ENCODE measurements at regions not wholly inside any gene's neighbourhood (a gene's known extent, or its start where the extent isn't known, plus 50 kb on each side); places are given as distances from the start of the nearest gene placed in this dataset.

DNA sequence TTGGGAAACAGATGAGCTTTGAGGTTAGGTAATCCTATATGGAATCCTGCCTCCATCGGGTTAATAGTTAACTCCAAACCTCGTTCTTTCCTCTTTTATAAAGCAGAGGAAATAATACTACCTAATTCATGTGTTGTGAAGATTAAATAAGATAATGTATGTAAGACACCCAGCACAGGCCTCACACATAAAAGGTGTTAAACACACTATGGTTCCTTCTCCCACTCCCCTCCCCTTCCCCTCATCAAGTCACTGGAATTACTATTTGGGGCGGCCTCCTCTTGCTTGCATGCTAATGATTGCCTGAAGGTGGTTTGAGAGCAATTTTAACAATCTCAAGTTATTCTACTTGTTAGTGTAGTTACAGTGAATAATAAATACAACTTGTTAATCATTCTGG, 404.4 kb upstream of the RASGEF1B start:
- 35 to 58% (median 49%) methylated on average over 3 of the region's 3 CpGs for WGBS, 3 donors
- peaks cover 0 to 6% (median 0%) of the 10 kb centered on the region in 3 donors for H3K36me3 ChIP-seq (ENCODE audit: control insufficient read depth in 3 of 3, insufficient read depth in 2 of 3, low read depth in 1 of 3, low read length in 3 of 3)
- H3K4me1 ChIP-seq (ENCODE audit: control insufficient read depth in 3 of 3, insufficient read depth in 2 of 3, low read depth in 1 of 3, low read length in 2 of 3): peaks cover 0 to 15% (median 0%) of the 10 kb centered on the region in 3 donors
- DNase-seq (peak in 1 of 2 donors; percentile 67), FAIRE-seq (no peak)
- peak overlapping the region in 1 of 3 donors; percentile 13 for H3K27ac ChIP-seq (ENCODE audit: low read depth in 1 of 3, low read length in 2 of 3)
- H3K4me3 ChIP-seq (ENCODE audit: low read depth in 1 of 3, low read length in 3 of 3): no peak overlapping the region
- no peaks in the 10 kb centered on the region for H3K27me3 ChIP-seq (ENCODE audit: control insufficient read depth in 3 of 3, insufficient read depth in 3 of 3, low read length in 3 of 3)
- H3K9me3 ChIP-seq (ENCODE audit: control insufficient read depth in 2 of 2, insufficient read depth in 1 of 2, low read depth in 1 of 2, low read length in 1 of 2): peaks cover 1 to 7% of the 10 kb centered on the region in 2 donors

DNA sequence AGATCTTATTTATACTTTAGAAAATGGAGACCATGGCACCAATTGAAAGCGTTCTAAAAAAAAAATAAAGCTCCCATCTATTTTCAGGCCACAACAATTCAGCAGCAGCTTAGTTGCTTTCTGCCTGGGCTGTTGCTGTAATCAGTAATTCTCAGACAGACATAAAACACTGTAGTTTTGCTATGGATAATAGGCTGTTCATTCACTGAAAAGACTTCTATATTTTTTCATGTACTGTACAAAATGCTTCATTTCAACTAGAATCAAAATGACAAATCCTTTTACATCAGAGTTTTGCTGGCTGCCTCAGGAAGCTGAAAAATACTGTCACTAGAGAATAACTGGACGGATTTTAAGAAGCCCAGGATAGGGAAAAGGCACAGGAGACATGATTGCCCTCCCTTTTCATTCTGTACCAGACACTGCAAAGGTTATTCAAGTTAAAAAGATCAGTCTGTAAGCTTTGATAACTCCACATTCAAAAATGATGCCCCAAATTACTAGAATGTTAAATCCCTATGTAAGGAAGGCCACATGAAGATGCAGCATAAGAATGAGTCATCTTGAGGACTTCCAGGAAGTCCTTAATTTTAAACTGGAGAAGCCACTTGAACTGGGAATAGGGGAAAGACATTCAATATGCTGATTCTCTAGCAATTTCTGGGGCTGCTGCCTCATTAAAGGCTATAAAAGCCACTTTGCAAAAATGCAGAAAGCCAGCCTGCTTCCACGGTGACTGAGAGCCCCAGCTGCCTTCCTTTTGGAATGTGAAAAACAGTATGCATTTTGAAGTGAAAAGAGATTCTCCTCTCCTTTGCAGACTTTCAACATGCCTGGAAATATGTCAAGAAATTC, 403.2 kb upstream of the RASGEF1B start:
- FAIRE-seq (no peak), DNase-seq (no peak)
- no peak overlapping the region for H3K4me3 ChIP-seq (ENCODE audit: low read depth in 1 of 3, low read length in 3 of 3)
- H3K9me3 ChIP-seq (ENCODE audit: control insufficient read depth in 2 of 2, insufficient read depth in 1 of 2, low read depth in 1 of 2, low read length in 1 of 2): peaks cover 1 to 19% of the 10 kb centered on the region in 2 donors
- no peak overlapping the region for H3K27ac ChIP-seq (ENCODE audit: low read depth in 1 of 3, low read length in 2 of 3)
- no peaks in the 10 kb centered on the region for H3K27me3 ChIP-seq (ENCODE audit: control insufficient read depth in 3 of 3, insufficient read depth in 3 of 3, low read length in 3 of 3)
- H3K4me1 ChIP-seq (ENCODE audit: control insufficient read depth in 3 of 3, insufficient read depth in 2 of 3, low read depth in 1 of 3, low read length in 2 of 3): peaks cover 0 to 15% (median 0%) of the 10 kb centered on the region in 3 donors
- WGBS, 3 donors: 71 to 88% (median 71%) methylated on average over 3 of the region's 3 CpGs
- H3K36me3 ChIP-seq (ENCODE audit: control insufficient read depth in 3 of 3, insufficient read depth in 2 of 3, low read depth in 1 of 3, low read length in 3 of 3): peaks cover 0 to 9% (median 0%) of the 10 kb centered on the region in 3 donors

- Histone ChIP-seq H3K4me1 (ENCODE audit: control insufficient read depth in 3 of 3, insufficient read depth in 2 of 3, low read depth in 1 of 3, low read length in 2 of 3) (peaks cover 0 to 4% (median 0%) of the 10 kb centered on the region in 3 donors), H3K27ac (ENCODE audit: low read depth in 1 of 3, low read length in 2 of 3) (no peak overlapping the region), H3K4me3 (ENCODE audit: low read depth in 1 of 3, low read length in 3 of 3) (no peak overlapping the region), H3K27me3 (ENCODE audit: control insufficient read depth in 3 of 3, insufficient read depth in 3 of 3, low read length in 3 of 3) (no peaks in the 10 kb centered on the region), H3K36me3 (ENCODE audit: control insufficient read depth in 3 of 3, insufficient read depth in 2 of 3, low read depth in 1 of 3, low read length in 3 of 3) (peaks cover 0 to 9% (median 0%) of the 10 kb centered on the region in 3 donors), H3K9me3 (ENCODE audit: control insufficient read depth in 2 of 2, insufficient read depth in 1 of 2, low read depth in 1 of 2, low read length in 1 of 2) (peaks cover 1 to 19% of the 10 kb centered on the region in 2 donors)
- FAIRE-seq: no peak
- 85 to 90% (median 90%) methylated on average over 3 to 5 of the region's 5 CpGs for WGBS, 3 donors
- no peak for DNase-seq
Observed at GRCh38 chr4:81870275-81870674, 398.6 kb upstream of the RASGEF1B start.

- DNase-seq: no peak
- no peaks in the 10 kb centered on the region for H3K27me3 ChIP-seq (ENCODE audit: control insufficient read depth in 3 of 3, insufficient read depth in 3 of 3, low read length in 3 of 3)
- H3K4me3 ChIP-seq (ENCODE audit: low read depth in 1 of 3, low read length in 3 of 3): no peak overlapping the region
- H3K27ac ChIP-seq (ENCODE audit: low read depth in 1 of 3, low read length in 2 of 3): no peak overlapping the region
- FAIRE-seq: no peak
- H3K36me3 ChIP-seq (ENCODE audit: control insufficient read depth in 3 of 3, insufficient read depth in 2 of 3, low read depth in 1 of 3, low read length in 3 of 3): no peaks in the 10 kb centered on the region
- no peaks in the 10 kb centered on the region for H3K4me1 ChIP-seq (ENCODE audit: control insufficient read depth in 3 of 3, insufficient read depth in 2 of 3, low read depth in 1 of 3, low read length in 2 of 3)
- peaks cover 0 to 8% of the 10 kb centered on the region in 2 donors for H3K9me3 ChIP-seq (ENCODE audit: control insufficient read depth in 2 of 2, insufficient read depth in 1 of 2, low read depth in 1 of 2, low read length in 1 of 2)
Observed at GRCh38 chr4:81860111-81860510, 388.4 kb upstream of the RASGEF1B start.

- Histone ChIP-seq H3K9me3 (ENCODE audit: control insufficient read depth in 2 of 2, insufficient read depth in 1 of 2, low read depth in 1 of 2, low read length in 1 of 2) (peaks cover 0 to 23% of the 10 kb centered on the region in 2 donors), H3K27me3 (ENCODE audit: control insufficient read depth in 3 of 3, insufficient read depth in 3 of 3, low read length in 3 of 3) (no peaks in the 10 kb centered on the region), H3K4me3 (ENCODE audit: low read depth in 1 of 3, low read length in 3 of 3) (no peak overlapping the region), H3K36me3 (ENCODE audit: control insufficient read depth in 3 of 3, insufficient read depth in 2 of 3, low read depth in 1 of 3, low read length in 3 of 3) (peaks cover 0 to 2% (median 0%) of the 10 kb centered on the region in 3 donors), H3K27ac (ENCODE audit: low read depth in 1 of 3, low read length in 2 of 3) (no peak overlapping the region), H3K4me1 (ENCODE audit: control insufficient read depth in 3 of 3, insufficient read depth in 2 of 3, low read depth in 1 of 3, low read length in 2 of 3) (no peaks in the 10 kb centered on the region)
- WGBS, 3 donors: 92 to 97% (median 94%) methylated on average over 1 of the region's 1 CpG
- DNase-seq (no peak), FAIRE-seq (no peak)
Observed at GRCh38 chr4:81854406-81854805, 382.7 kb upstream of the RASGEF1B start.

DNA sequence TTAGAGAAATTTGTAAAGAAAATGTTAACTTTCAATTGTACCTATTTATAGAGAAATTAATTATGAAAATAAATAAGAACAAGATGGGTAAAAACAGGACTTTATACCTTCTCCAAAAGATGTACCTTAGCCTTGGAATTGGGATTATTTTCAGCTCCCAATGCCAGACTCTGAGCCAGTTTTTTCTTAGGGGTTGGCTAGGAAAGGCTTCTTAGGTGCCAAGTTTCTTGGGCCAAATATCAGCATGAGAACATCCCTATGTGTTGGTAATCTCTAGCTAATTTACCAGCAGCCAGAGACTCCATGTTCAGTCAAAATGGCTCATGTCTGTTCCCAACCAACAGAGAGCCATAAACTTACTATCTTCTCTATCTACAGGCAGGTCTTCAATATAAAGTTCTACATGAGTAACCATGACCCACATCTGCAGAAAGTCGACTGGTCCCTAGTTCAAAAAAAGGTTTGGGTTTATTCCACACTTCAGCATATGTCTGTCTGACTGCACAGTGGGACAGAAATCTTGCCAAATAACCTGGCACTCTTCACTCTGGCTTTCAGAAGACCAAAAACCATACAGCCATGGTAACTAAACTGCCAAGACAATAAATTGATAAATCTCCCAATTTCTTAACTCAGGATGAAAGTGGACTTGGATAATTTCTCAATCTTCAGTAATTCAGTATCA, 380.5 kb upstream of the RASGEF1B start:
- H3K4me3 ChIP-seq (ENCODE audit: low read depth in 1 of 3, low read length in 3 of 3): no peak overlapping the region
- H3K27ac ChIP-seq (ENCODE audit: low read depth in 1 of 3, low read length in 2 of 3): no peak overlapping the region
- FAIRE-seq: no peak
- H3K27me3 ChIP-seq (ENCODE audit: control insufficient read depth in 3 of 3, insufficient read depth in 3 of 3, low read length in 3 of 3): no peaks in the 10 kb centered on the region
- DNase-seq: no peak
- 76 to 86% (median 77%) methylated on average over 1 of the region's 1 CpG for WGBS, 3 donors
- peaks cover 0 to 26% of the 10 kb centered on the region in 2 donors for H3K9me3 ChIP-seq (ENCODE audit: control insufficient read depth in 2 of 2, insufficient read depth in 1 of 2, low read depth in 1 of 2, low read length in 1 of 2)
- H3K36me3 ChIP-seq (ENCODE audit: control insufficient read depth in 3 of 3, insufficient read depth in 2 of 3, low read depth in 1 of 3, low read length in 3 of 3): peaks cover 0 to 2% (median 0%) of the 10 kb centered on the region in 3 donors
- no peaks in the 10 kb centered on the region for H3K4me1 ChIP-seq (ENCODE audit: control insufficient read depth in 3 of 3, insufficient read depth in 2 of 3, low read depth in 1 of 3, low read length in 2 of 3)

DNA sequence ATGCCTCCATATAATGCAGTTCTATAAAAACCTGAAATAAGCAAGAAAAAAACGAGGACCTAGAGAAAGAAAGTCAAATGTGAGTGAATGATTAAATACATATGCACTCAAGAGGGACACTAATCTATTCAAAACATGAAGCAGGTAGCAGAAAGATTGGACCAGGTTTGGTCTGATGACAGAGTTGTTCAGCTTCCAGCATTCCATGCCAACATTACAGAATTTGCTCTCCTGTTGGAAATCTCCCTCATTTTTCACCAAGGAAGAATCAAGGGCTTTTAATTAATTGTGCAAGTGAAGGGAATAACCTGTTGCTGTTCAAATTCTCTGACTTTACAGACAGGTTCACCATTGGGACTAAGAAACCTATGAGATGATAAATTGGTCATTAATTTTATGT, 379.0 kb upstream of the RASGEF1B start:
- 46 to 58% (median 57%) methylated on average over 1 of the region's 1 CpG for WGBS, 3 donors
- no peaks in the 10 kb centered on the region for H3K27me3 ChIP-seq (ENCODE audit: control insufficient read depth in 3 of 3, insufficient read depth in 3 of 3, low read length in 3 of 3)
- no peak for FAIRE-seq
- H3K4me3 ChIP-seq (ENCODE audit: low read depth in 1 of 3, low read length in 3 of 3): no peak overlapping the region
- H3K36me3 ChIP-seq (ENCODE audit: control insufficient read depth in 3 of 3, insufficient read depth in 2 of 3, low read depth in 1 of 3, low read length in 3 of 3): peaks cover 0 to 2% (median 0%) of the 10 kb centered on the region in 3 donors
- DNase-seq: no peak
- peaks cover 0 to 5% (median 0%) of the 10 kb centered on the region in 3 donors for H3K4me1 ChIP-seq (ENCODE audit: control insufficient read depth in 3 of 3, insufficient read depth in 2 of 3, low read depth in 1 of 3, low read length in 2 of 3)
- H3K9me3 ChIP-seq (ENCODE audit: control insufficient read depth in 2 of 2, insufficient read depth in 1 of 2, low read depth in 1 of 2, low read length in 1 of 2): peaks cover 0 to 24% of the 10 kb centered on the region in 2 donors
- no peak overlapping the region for H3K27ac ChIP-seq (ENCODE audit: low read depth in 1 of 3, low read length in 2 of 3)

DNA sequence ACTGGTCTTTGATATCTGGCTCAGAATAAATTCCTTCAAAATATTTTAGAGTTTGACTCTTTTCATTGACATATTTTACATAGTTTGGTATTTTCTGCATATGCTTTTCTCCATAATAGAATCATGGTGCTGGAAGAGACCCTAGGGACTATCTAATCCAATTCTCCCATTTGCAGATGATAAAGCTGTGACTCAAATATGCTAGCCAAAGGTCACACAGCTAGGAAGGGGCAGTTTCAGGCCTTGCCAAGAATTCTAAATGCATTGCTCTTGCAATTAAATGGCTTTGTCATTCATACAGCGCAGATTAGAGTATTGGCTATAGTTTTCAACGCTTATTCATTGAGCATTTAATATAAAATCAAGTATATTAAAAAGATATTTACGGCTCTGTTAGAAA, 374.1 kb upstream of the RASGEF1B start:
- Histone ChIP-seq H3K27ac (ENCODE audit: low read depth in 1 of 3, low read length in 2 of 3) (peak overlapping the region in 1 of 3 donors; percentile 29), H3K36me3 (ENCODE audit: control insufficient read depth in 3 of 3, insufficient read depth in 2 of 3, low read depth in 1 of 3, low read length in 3 of 3) (no peaks in the 10 kb centered on the region), H3K4me1 (ENCODE audit: control insufficient read depth in 3 of 3, insufficient read depth in 2 of 3, low read depth in 1 of 3, low read length in 2 of 3) (peaks cover 0 to 18% (median 0%) of the 10 kb centered on the region in 3 donors), H3K27me3 (ENCODE audit: control insufficient read depth in 3 of 3, insufficient read depth in 3 of 3, low read length in 3 of 3) (no peaks in the 10 kb centered on the region), H3K9me3 (ENCODE audit: control insufficient read depth in 2 of 2, insufficient read depth in 1 of 2, low read depth in 1 of 2, low read length in 1 of 2) (peaks cover 0 to 3% of the 10 kb centered on the region in 2 donors), H3K4me3 (ENCODE audit: low read depth in 1 of 3, low read length in 3 of 3) (no peak overlapping the region)
- 45 to 69% (median 60%) methylated on average over 3 of the region's 3 CpGs for WGBS, 3 donors
- FAIRE-seq (no peak), DNase-seq (peak in 1 of 2 donors; percentile 74)

Data from small intestine (tissue), 7 donors.